Endodermal cell (in vitro differentiated cells): ENCODE measurements at regions not wholly inside any gene's neighbourhood (a gene's known extent, or its start where the extent isn't known, plus 50 kb on each side); places are given as distances from the start of the nearest gene placed in this dataset.
A peak's percentile ranks its signal among the peaks of the same experiment; 100 is the strongest.

Experiments used
- DNase-seq: peaks from one replicate; pipeline ENCODE4 v3.0.0-alpha.2; 2017
- H3K27ac ChIP-seq: 2 replicates; pipeline ENCODE4 v1.5.1; 2013; ENCODE audit warnings: mild to moderate bottlenecking, low read depth, low read length, moderate library complexity
- H3K27me3 ChIP-seq: 2 replicates; pipeline ENCODE4 v1.6.1; 2013; ENCODE audit warnings: mild to moderate bottlenecking, low read length, moderate library complexity; ENCODE audit not compliant: insufficient read depth, control insufficient read depth, poor library complexity, severe bottlenecking
- H3K36me3 ChIP-seq: 2 replicates; pipeline ENCODE4 v1.7.0; 2013; ENCODE audit warnings: mild to moderate bottlenecking, low read length, moderate library complexity; ENCODE audit not compliant: control insufficient read depth, insufficient read depth
- H3K4me1 ChIP-seq: one replicate; pipeline ENCODE4 v1.7.0; 2013; ENCODE audit warnings: low read length; ENCODE audit not compliant: control insufficient read depth, insufficient read depth
- H3K4me3 ChIP-seq: 2 replicates; pipeline ENCODE4 v1.5.1; 2013; ENCODE audit warnings: mild to moderate bottlenecking, low read length, moderate library complexity
- H3K9ac ChIP-seq: 2 replicates; pipeline ENCODE4 v1.6.1; 2013; ENCODE audit warnings: mild to moderate bottlenecking, low read length, moderate library complexity; ENCODE audit not compliant: poor library complexity, severe bottlenecking; ENCODE audit errors: extremely low read depth
- H3K9me3 ChIP-seq: 2 replicates; pipeline ENCODE4 v1.6.1; 2013; ENCODE audit warnings: mild to moderate bottlenecking, low read length, moderate library complexity; ENCODE audit not compliant: control insufficient read depth
- H3K27ac Mint-ChIP-seq: 2 replicates; pipeline ENCODE4 v1.8.0; 2020; ENCODE audit warnings: mixed read lengths
- H3K27me3 Mint-ChIP-seq: 2 replicates; pipeline ENCODE4 v1.8.0; 2021; ENCODE audit warnings: mild to moderate bottlenecking, mixed read lengths; ENCODE audit not compliant: insufficient read depth
- H3K36me3 Mint-ChIP-seq: 2 replicates; pipeline ENCODE4 v1.8.0; 2020; ENCODE audit warnings: low read depth, mixed read lengths
- H3K4me1 Mint-ChIP-seq: 2 replicates; pipeline ENCODE4 v1.8.0; 2020; ENCODE audit warnings: mixed read lengths
- H3K4me3 Mint-ChIP-seq: 2 replicates; pipeline ENCODE4 v1.8.0; 2020; ENCODE audit warnings: mild to moderate bottlenecking, moderate library complexity, mixed read lengths
- H3K9me3 Mint-ChIP-seq: 2 replicates; pipeline ENCODE4 v1.8.0; 2020; ENCODE audit warnings: mild to moderate bottlenecking, mixed read lengths
- CTCF ChIP-seq: fragments of 200-600 bp; sonication (generic); conservative IDR thresholded peaks from 2 replicates; pipeline ENCODE4 v1.5.0; 2021; ENCODE audit warnings: antibody characterized with exemption, mild to moderate bottlenecking
- WGBS, 2 experiments: methylation state at CpG; one replicate each; pipeline versions ENCODE4 v1.1.5 to v1.1.7; 2013; ENCODE audit warnings: missing lambda C conversion rate in 2 of 2, mixed read lengths in 1 of 2; ENCODE audit not compliant: insufficient coverage in 1 of 2, insufficient read length in 1 of 2; 5-methylcytosine and 5-hydroxymethylcytosine counted together

GRCh38 chr6:43873806-43874714, 104.0 kb downstream of the VEGFA start:
- Histone ChIP-seq H3K36me3 (no peaks in the 10 kb centered on the region), H3K27me3 (no peaks in the 10 kb centered on the region), H3K4me3 (no peak overlapping the region), H3K9ac (no peak overlapping the region), H3K4me1 (peaks cover 16% of the 10 kb centered on the region), H3K27ac (peak overlapping the region; percentile 24), H3K9me3 (no peaks in the 10 kb centered on the region)
- WGBS, 2 experiments, result 65 to 67% methylated on average over 2 to 3 of the region's 3 CpGs
- TF ChIP-seq CTCF, result no peak
- no peaks in the 10 kb centered on the region for H3K27me3 Mint-ChIP-seq
- peak overlapping the region; percentile 18 for H3K27ac Mint-ChIP-seq
- H3K4me3 Mint-ChIP-seq, result no peak overlapping the region
- peaks cover 27% of the 10 kb centered on the region for H3K4me1 Mint-ChIP-seq
- H3K36me3 Mint-ChIP-seq, result no peaks in the 10 kb centered on the region
- DNase-seq, result peak; percentile 87
- no peaks in the 10 kb centered on the region for H3K9me3 Mint-ChIP-seq

GRCh38 chr6:43871933-43872332, 101.9 kb downstream of the VEGFA start:
- no peak for DNase-seq
- H3K27me3 Mint-ChIP-seq, result no peaks in the 10 kb centered on the region
- no peak overlapping the region for H3K9ac ChIP-seq
- H3K4me1 Mint-ChIP-seq, result peaks cover 23% of the 10 kb centered on the region
- H3K9me3 Mint-ChIP-seq, result no peaks in the 10 kb centered on the region
- H3K4me3 ChIP-seq, result no peak overlapping the region
- no peak overlapping the region for H3K27ac Mint-ChIP-seq
- no peak for TF ChIP-seq CTCF
- no peaks in the 10 kb centered on the region for H3K36me3 Mint-ChIP-seq
- peaks cover 16% of the 10 kb centered on the region for H3K4me1 ChIP-seq
- WGBS, 2 experiments, result 92 to 98% methylated on average over 2 to 4 of the region's 4 CpGs
- no peak overlapping the region for H3K27ac ChIP-seq
- H3K4me3 Mint-ChIP-seq, result no peak overlapping the region
- no peaks in the 10 kb centered on the region for H3K9me3 ChIP-seq
- H3K36me3 ChIP-seq, result no peaks in the 10 kb centered on the region
- no peaks in the 10 kb centered on the region for H3K27me3 ChIP-seq

GRCh38 chr6:43871284-43871683, 101.3 kb downstream of the VEGFA start:
- TF ChIP-seq CTCF, result no peak
- Histone ChIP-seq H3K9ac (no peak overlapping the region), H3K4me1 (peaks cover 16% of the 10 kb centered on the region), H3K4me3 (no peak overlapping the region), H3K36me3 (no peaks in the 10 kb centered on the region), H3K27me3 (no peaks in the 10 kb centered on the region), H3K9me3 (no peaks in the 10 kb centered on the region), H3K27ac (no peak overlapping the region)
- no peak overlapping the region for H3K4me3 Mint-ChIP-seq
- DNase-seq, result no peak
- no peaks in the 10 kb centered on the region for H3K27me3 Mint-ChIP-seq
- 83 to 90% methylated on average over 1 of the region's 1 CpG for WGBS, 2 experiments
- no peaks in the 10 kb centered on the region for H3K9me3 Mint-ChIP-seq
- H3K27ac Mint-ChIP-seq, result no peak overlapping the region
- H3K36me3 Mint-ChIP-seq, result no peaks in the 10 kb centered on the region
- H3K4me1 Mint-ChIP-seq, result peaks cover 25% of the 10 kb centered on the region
